B cell (primary cell): ENCODE measurements at regions not wholly inside any gene's neighbourhood (a gene's known extent, or its start where the extent isn't known, plus 50 kb on each side); places are given as distances from the start of the nearest gene placed in this dataset.

ENCODE experiments used
- ATAC-seq: fragments of 200-7000 bp; cut with Tn5 transposase; one replicate; pipeline ENCODE4 v1.10.0; 2021; ENCODE audit warnings: low read depth, mild to moderate bottlenecking, moderate number of reproducible peaks, moderate library complexity
- CTCF ChIA-PET: fragments of 350-600 bp; sonication (Branson Sonifier 250); formaldehyde crosslinking; loops from one replicate; lab custom pipeline; 2021; ENCODE audit warnings: antibody characterized with exemption, inconsistent platforms; lab: Charles Lee
- POLR2A ChIA-PET: fragments of 350-600 bp; sonication (Branson Sonifier 250); formaldehyde crosslinking; loops from one replicate; lab custom pipeline; 2021; ENCODE audit warnings: antibody characterized with exemption; lab: Charles Lee
- DNase-seq: peaks from one replicate; pipeline ENCODE4 v3.0.0; 2013
- H2AFZ ChIP-seq: 2 replicates; pipeline ENCODE4 v1.6.1; 2012; ENCODE audit warnings: mild to moderate bottlenecking, low read depth, low read length; ENCODE audit not compliant: insufficient read depth, poor library complexity, severe bottlenecking
- H3K27ac ChIP-seq, 2 donors: 1 replicate in 1 of 2; 2 replicates in 1 of 2; pipeline ENCODE4 v1.5.1; 2012 to 2013; ENCODE audit warnings: low read length in 2 of 2, mild to moderate bottlenecking in 2 of 2, moderate library complexity in 1 of 2
- H3K27me3 ChIP-seq, 4 experiments: fragments of 200-600 bp in 1 of 4; sonication (generic) in 1 of 4; replicated peaks in 1 of 4; 1 replicate in 2 of 4; 2 replicates in 2 of 4; pipeline versions ENCODE4 v1.6.1 to v1.7.0; 2013 to 2016; ENCODE audit warnings: low read length in 3 of 4, mild to moderate bottlenecking in 2 of 4, mixed read lengths in 1 of 4, moderate library complexity in 1 of 4; ENCODE audit not compliant: insufficient read depth in 4 of 4, control insufficient read depth in 3 of 4; ENCODE audit errors: control extremely low read depth in 1 of 4
- H3K36me3 ChIP-seq, 2 experiments: replicated peaks in 1 of 2; 1 replicate in 1 of 2; 2 replicates in 1 of 2; pipeline versions ENCODE4 v1.6.1 to v1.7.1; 2013; ENCODE audit warnings: low read length in 1 of 2; ENCODE audit not compliant: insufficient read depth in 2 of 2, control insufficient read depth in 1 of 2; ENCODE audit errors: control extremely low read depth in 1 of 2, extremely low read depth in 1 of 2
- H3K4me1 ChIP-seq, 2 donors: fragments of 200-600 bp in 1 of 2; sonication (generic) in 1 of 2; 1 replicate in 1 of 2; 2 replicates in 1 of 2; pipeline versions ENCODE4 v1.5.1 to v1.6.1; 2013 to 2017; ENCODE audit warnings: low read length in 2 of 2; ENCODE audit not compliant: control insufficient read depth in 2 of 2, insufficient read depth in 2 of 2
- H3K4me2 ChIP-seq: replicated peaks from 2 replicates; pipeline ENCODE3; 2012; ENCODE audit warnings: mild to moderate bottlenecking, low read depth, low read length; ENCODE audit not compliant: poor library complexity, severe bottlenecking
- H3K4me3 ChIP-seq, 5 experiments: fragments of 200-600 bp in 1 of 5; sonication (generic) in 1 of 5; 1 replicate in 3 of 5; 2 replicates in 2 of 5; pipeline versions ENCODE4 v1.5.1 to v1.7.0; 2011 to 2016; ENCODE audit warnings: low read length in 4 of 5, mild to moderate bottlenecking in 4 of 5, low read depth in 2 of 5, control low read depth in 1 of 5, moderate library complexity in 1 of 5; ENCODE audit not compliant: insufficient read depth in 1 of 5; ENCODE audit errors: control extremely low read depth in 1 of 5, extremely low read depth in 1 of 5
- H3K79me2 ChIP-seq: fragments of 200-600 bp; sonication (generic); one replicate; pipeline ENCODE4 v1.6.0; 2016; ENCODE audit warnings: low read length; ENCODE audit not compliant: control insufficient read depth, insufficient read depth
- H3K9ac ChIP-seq: fragments of 200-600 bp; sonication (generic); 2 replicates; pipeline ENCODE4 v1.6.1; 2017; ENCODE audit warnings: mild to moderate bottlenecking, low read length, moderate library complexity
- H3K9me3 ChIP-seq, 3 donors: one replicate each; pipeline versions ENCODE4 v1.6.1 to v1.7.1; 2013; ENCODE audit warnings: low read length in 2 of 3; ENCODE audit not compliant: control insufficient read depth in 2 of 3, insufficient read depth in 1 of 3; ENCODE audit errors: control extremely low read depth in 1 of 3
- H4K20me1 ChIP-seq: 2 replicates; pipeline ENCODE4 v1.6.0; 2012; ENCODE audit warnings: mild to moderate bottlenecking, low read length; ENCODE audit not compliant: insufficient read depth, control insufficient read depth, poor library complexity, severe bottlenecking
- H3K27ac Mint-ChIP-seq: one replicate; pipeline ENCODE4 v1.8.0; 2021; ENCODE audit warnings: mixed read lengths
- H3K27me3 Mint-ChIP-seq: one replicate; pipeline ENCODE4 v1.8.0; 2021; ENCODE audit warnings: mixed read lengths
- H3K4me1 Mint-ChIP-seq: one replicate; pipeline ENCODE4 v1.8.0; 2021; ENCODE audit warnings: mixed read lengths
- H3K4me3 Mint-ChIP-seq: one replicate; pipeline ENCODE4 v1.8.0; 2021; ENCODE audit warnings: mixed read lengths
- H3K9me3 Mint-ChIP-seq: one replicate; pipeline ENCODE4 v1.8.0; 2022; ENCODE audit warnings: mixed read lengths; ENCODE audit not compliant: insufficient read depth
- EZH2 ChIP-seq: IDR thresholded peaks from 2 replicates; pipeline ENCODE4 v1.6.1; 2012; ENCODE audit warnings: borderline replicate concordance, low read depth, mild to moderate bottlenecking, moderate library complexity, low read length; ENCODE audit not compliant: insufficient read depth, poor library complexity, severe bottlenecking
- WGBS: methylation state at CpG from one replicate; pipeline ENCODE4 v1.1.5; 2013; ENCODE audit warnings: missing lambda C conversion rate; ENCODE audit not compliant: insufficient coverage; 5-methylcytosine and 5-hydroxymethylcytosine counted together
- intact Hi-C: fragments of 100-400 bp; cut with micrococcal nuclease; formaldehyde crosslinking; loops from one replicate; pipeline ENCODE4 v1.10.0; 2022
- TF ChIP-seq, protein P1 (sequence below): fragments of 200-600 bp; IDR thresholded peaks from one replicate; pipeline ENCODE4 v1.8.0; 2022; ENCODE audit warnings: antibody characterized with exemption, mild to moderate bottlenecking

DNA sequence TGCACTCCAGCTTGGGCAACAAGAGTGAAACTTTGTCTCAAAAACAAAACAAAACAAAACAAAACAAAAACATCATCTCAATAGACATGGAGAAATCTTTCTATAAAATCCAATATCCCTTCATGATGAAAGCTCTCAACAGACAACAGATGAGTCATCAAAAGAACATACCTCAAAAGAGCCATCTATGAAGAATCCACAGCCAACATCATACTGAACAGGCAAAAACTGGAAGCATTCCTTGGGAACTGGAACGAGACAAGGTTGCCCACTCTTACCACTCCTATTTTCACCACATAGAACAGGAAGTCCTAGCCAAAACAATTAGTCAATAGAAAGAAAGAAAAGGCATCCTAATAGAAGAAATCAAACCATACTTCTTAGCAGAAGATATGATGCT is 77.8 kb upstream of the USP9Y start:
- no peak overlapping the region for H3K27ac Mint-ChIP-seq
- Histone ChIP-seq H4K20me1 (no peaks in the 10 kb centered on the region), H3K36me3 (no peaks in the 10 kb centered on the region), H3K79me2 (no peaks in the 10 kb centered on the region), H3K27ac (no peak overlapping the region), H3K4me2 (no peak overlapping the region), H3K9ac (no peak overlapping the region), H3K27me3 (no peaks in the 10 kb centered on the region), H3K4me3 (no peak overlapping the region), H3K4me1 (no peaks in the 10 kb centered on the region), H2AFZ (no peak overlapping the region), H3K9me3 (no peaks in the 10 kb centered on the region)
- peaks cover 4% of the 10 kb centered on the region for H3K4me1 Mint-ChIP-seq
- TF ChIP-seq EZH2, result no peak
- DNase-seq (no peak), ATAC-seq (no peak)
- CTCF ChIA-PET, result no interaction called here
- no peaks in the 10 kb centered on the region for H3K27me3 Mint-ChIP-seq
- no CpG with 5 or more reads among the region's 1 CpG for WGBS
- H3K4me3 Mint-ChIP-seq, result no peak overlapping the region
- intact Hi-C loops, result no loop called here
- H3K9me3 Mint-ChIP-seq, result no peaks in the 10 kb centered on the region
- POLR2A ChIA-PET, result no interaction called here

GRCh38 chrY:12642986-12643385 is 58.0 kb upstream of the USP9Y start:
- no CpG with 5 or more reads among the region's 1 CpG for WGBS
- no peaks in the 10 kb centered on the region for H3K4me1 Mint-ChIP-seq
- intact Hi-C loops, result no loop called here
- no peaks in the 10 kb centered on the region for H3K27me3 Mint-ChIP-seq
- Histone ChIP-seq H3K9ac (no peak overlapping the region), H3K36me3 (no peaks in the 10 kb centered on the region), H3K4me2 (no peak overlapping the region), H3K27ac (no peak overlapping the region), H3K4me3 (no peak overlapping the region), H3K4me1 (no peaks in the 10 kb centered on the region), H2AFZ (no peak overlapping the region), H3K79me2 (no peaks in the 10 kb centered on the region), H3K9me3 (peaks cover 0 to 3% (median 0%) of the 10 kb centered on the region in 3 donors), H3K27me3 (no peaks in the 10 kb centered on the region), H4K20me1 (no peaks in the 10 kb centered on the region)
- TF ChIP-seq EZH2, result no peak
- TF ChIP-seq, protein P1, sequence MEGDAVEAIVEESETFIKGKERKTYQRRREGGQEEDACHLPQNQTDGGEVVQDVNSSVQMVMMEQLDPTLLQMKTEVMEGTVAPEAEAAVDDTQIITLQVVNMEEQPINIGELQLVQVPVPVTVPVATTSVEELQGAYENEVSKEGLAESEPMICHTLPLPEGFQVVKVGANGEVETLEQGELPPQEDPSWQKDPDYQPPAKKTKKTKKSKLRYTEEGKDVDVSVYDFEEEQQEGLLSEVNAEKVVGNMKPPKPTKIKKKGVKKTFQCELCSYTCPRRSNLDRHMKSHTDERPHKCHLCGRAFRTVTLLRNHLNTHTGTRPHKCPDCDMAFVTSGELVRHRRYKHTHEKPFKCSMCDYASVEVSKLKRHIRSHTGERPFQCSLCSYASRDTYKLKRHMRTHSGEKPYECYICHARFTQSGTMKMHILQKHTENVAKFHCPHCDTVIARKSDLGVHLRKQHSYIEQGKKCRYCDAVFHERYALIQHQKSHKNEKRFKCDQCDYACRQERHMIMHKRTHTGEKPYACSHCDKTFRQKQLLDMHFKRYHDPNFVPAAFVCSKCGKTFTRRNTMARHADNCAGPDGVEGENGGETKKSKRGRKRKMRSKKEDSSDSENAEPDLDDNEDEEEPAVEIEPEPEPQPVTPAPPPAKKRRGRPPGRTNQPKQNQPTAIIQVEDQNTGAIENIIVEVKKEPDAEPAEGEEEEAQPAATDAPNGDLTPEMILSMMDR, result no peak
- DNase-seq (no peak), ATAC-seq (no peak)
- no peak overlapping the region for H3K4me3 Mint-ChIP-seq
- no peak overlapping the region for H3K27ac Mint-ChIP-seq
- POLR2A ChIA-PET, result no interaction called here
- CTCF ChIA-PET, result no interaction called here
- H3K9me3 Mint-ChIP-seq, result no peaks in the 10 kb centered on the region
